Hepatic stellate cell (primary cell): ENCODE measurements at regions not wholly inside any gene's neighbourhood (a gene's known extent, or its start where the extent isn't known, plus 50 kb on each side); places are given as distances from the start of the nearest gene placed in this dataset.

Experiments
- DNase-seq: peaks from one replicate; pipeline ENCODE4 v3.0.0; 2011; ENCODE audit warnings: low spot score

DNA sequence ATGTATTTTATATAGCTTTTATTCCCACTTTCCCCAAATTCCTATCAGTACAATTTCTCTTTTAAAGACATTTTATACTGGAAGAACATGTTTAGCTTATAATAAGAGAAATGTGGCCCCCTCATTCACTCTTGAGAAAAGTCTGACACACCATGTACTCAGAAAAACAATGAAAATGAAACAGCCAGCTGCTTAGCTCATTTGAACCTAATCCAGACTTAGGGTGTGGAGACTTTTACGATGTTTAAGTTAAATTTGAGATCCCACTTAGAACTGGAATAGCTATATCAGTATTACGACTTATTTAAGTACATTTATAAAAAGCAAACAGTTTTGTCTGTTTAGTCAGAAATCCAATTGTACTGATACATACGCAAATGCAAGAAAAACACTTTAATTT is 252.3 kb upstream of the ARRDC4 start:
- DNase-seq, result no peak

DNA sequence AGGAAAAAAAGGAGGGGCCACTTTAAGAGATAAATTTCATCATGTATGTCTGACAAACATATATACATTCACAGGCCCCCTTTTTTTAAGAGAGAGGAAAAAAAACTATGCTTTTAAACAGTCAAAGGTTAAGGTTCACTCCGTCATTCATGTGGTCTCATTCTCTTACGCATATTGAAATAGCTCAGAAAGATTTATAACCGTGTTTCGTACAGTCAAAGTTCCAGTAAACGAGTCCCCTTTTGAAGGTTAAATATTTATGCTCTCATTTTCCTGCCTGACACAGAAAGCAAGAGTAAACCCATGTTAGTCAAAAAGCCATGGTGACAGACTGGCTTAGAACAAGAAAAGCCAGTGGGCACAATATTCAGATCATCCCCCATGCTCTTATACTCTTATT is 248.0 kb upstream of the ARRDC4 start:
- no peak for DNase-seq

DNA sequence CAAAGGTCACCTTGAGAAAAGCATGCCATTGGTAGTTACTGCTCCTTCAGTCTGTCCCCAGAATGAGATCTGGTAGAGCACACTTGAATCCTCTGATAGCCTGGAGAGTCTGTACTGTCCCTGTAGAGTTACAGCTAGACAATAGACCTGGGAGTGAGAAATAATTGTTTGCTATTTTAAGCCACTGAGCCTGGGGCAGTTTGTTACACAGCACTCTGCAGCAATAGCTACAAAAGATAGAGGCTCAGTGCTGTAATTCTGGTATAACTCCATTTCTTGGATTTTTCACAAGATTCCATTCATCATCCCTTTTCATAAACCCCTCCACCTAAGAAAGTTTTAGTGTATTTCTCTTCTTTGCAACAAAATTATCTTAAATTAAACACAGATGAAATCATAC is 242.7 kb upstream of the ARRDC4 start:
- no peak for DNase-seq

DNA sequence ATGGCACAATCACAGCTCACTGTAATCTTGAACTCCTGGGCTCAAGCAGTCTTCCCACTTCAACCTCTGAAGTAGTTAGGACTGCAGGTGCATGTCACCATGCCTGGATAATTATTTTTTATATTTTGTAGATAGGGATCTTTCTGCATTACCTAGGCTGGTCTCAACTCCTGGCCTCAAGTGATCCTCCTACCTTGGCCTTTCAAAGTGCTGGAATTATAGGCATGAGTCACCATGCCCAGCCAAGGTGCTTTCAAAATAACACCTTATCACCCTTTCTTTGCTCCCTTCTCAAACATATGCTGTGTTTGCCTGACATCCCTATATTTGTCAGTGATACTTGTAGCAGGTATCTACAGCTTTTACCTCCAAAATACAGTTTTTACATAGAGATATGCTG is 242.0 kb upstream of the ARRDC4 start:
- no peak for DNase-seq

DNA sequence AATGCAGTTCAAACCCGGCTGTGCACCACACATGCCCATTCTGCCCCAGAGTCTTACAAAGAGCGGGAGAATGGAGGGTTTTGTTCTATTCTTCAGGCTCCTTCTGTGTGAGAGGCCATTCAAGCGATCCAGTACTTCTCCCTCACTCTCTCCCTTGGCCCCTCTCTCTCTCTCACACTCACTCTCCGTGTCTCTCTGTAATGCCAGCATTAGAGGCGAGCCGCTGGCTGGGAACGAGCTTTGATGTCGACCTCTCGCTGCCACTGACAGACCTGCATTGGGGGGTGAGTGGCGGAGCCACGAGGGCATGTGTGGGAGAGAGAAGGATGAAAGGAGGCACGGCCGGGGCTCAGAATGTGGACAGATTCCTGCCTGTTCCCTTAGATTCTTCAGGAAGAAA is 231.7 kb upstream of the ARRDC4 start:
- DNase-seq, result no peak

DNA sequence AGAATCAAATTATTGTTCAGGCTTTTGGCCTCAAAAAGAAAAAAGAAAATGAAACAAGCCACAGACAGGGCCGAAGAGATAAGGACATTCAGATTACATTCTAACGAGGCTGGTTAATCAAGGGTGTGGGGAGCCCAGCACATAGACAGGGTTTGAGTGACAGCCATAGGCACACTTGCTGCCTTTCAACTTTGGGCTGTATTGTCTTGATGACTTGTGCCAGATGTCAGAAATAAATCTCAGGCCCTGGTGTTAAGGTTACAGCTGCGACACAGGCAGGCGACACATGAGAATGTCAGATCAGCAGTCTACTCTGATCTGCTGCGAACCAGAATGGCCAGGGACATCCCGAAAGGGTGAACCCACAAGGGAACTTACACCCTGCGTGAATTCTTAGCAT is 231.2 kb upstream of the ARRDC4 start:
- DNase-seq, result no peak

DNA sequence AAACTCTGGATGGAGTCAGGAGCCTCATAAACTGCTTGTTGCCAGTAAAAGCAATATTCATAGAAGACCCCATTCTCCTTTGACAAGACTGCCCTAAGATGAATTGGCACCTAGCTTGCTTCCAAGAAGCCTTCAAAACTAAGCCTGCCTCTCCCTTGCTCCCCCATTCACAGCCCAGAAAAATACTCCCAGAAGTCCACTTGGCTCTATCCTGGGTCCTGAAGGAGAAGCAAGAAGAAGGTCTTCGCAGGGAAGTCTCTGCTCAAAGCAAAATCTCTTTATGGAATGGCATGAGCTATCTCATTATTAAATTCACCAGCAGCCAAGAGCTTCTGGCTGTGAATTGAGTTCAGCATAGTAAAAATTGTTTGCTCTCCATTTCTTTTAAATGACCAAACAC is 230.2 kb upstream of the ARRDC4 start:
- DNase-seq, result no peak

DNA sequence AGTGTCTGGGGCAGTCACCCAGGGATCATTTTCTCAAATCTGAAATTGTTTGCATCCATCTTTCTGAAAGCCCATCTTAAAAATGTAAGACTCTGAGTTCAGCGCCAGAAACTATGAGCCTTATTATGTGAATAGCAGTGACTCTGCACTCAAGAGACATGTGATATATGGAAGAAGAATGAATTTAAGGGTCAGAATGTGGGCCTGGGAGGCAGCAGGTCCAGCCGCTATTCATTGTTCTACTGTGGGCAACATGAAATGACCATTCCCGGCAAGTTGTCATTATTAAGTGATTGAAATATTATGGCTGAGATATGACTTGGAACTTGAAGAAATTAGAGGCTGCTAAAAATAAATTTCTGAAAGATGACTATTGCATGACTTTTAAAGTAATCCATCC is 228.6 kb upstream of the ARRDC4 start:
- no peak for DNase-seq

DNA sequence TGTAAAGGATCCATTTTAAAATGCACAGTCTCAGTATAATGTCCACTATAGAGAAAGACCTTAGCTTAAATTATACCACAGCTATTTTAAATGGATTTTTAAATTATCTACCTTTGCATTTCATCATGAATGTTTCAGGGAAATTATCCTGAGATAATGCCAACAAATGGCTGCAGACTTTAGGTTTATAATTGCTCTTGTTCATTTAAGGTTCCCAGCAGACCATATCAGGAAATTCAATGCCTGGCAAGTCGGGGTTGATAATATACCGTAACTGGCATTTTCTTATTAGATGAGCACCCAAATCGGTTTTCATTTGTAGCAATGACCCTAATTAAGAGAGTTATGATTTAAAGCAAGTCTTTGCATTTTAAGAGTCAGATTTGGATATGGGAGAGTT is 227.1 kb upstream of the ARRDC4 start:
- DNase-seq, result no peak

DNA sequence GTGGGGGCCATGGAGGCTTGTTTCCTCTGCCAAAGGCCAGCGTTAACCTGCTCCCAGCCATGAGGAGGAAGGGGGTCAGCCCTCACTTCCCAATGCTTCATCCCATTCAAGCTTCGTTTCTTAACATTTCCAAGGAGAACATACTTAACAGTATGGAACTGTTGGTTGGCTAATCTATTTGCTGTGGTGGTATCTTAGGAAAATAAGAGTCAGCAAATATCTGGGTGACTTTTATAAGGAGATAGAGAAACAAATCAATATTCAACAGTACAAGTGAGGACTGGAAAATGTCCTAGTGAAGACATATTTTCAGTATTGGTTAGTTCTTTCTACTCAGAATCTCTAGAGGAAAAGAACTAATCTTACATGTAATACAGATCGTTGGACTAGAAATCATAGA is 223.8 kb upstream of the ARRDC4 start:
- no peak for DNase-seq

DNA sequence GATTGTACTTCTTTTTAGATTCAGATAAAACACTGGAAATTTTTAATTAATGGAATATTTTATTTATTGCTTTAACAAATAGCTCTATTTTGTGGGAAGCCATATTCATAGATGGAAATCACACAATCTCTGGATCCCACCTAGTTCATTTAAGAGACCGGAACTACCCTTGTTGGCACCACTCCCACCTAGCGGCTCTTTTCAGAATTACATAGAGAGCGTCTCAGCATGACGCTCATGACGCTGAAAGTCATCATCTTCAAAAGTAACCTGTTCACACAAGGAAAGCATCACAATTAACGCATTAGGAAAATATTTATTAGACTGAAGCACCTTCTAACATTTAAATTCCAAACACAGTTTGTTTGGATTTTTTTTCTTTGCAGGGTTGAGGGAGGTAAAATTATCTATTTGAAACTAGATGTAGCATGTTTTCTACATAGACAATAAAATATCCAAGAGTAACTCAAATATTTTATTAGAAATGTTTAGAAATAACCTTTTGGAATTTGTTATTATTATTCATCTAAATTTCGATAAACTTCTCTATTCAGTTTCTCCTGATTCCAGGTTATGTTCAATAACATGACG is 214.9 kb upstream of the ARRDC4 start:
- no peak for DNase-seq

DNA sequence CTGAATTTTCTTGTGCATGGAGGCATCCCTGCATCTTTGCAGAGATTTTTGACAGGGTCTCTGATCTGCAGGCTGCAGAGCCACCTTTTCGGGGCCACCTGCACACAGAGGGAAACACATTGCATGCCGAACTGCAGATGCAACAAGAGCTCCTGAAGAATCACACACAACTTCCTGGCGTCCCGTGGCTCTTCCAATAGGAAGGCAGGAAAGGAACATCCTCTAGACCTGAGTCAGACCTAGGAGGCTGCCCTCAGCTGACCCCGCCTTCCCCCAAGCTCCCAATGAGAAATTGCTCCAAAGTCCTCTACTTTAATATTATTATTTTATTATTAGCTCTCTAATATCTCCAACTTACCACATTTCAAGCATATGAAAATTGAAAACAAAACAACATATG is 213.2 kb upstream of the ARRDC4 start:
- DNase-seq, result no peak

DNA sequence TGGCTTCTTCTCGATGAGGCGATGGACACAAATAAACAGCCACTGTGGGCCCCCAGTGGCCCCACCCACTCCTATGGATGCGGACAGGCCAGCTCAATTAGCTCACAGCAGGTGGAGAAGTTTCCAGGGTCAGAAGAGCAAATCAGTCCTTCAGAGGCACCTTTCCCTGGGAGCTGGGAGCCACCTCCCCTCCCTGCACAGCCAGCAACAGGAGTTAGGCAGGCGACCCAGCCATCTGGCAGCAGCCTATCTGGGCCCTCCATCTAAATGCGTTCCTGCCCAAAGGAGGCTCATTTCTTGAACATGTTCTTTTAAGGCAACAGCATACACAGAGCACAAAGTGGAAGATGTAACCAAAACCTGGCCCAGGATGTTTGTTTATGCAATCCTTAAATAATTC is 211.9 kb upstream of the ARRDC4 start:
- no peak for DNase-seq

DNA sequence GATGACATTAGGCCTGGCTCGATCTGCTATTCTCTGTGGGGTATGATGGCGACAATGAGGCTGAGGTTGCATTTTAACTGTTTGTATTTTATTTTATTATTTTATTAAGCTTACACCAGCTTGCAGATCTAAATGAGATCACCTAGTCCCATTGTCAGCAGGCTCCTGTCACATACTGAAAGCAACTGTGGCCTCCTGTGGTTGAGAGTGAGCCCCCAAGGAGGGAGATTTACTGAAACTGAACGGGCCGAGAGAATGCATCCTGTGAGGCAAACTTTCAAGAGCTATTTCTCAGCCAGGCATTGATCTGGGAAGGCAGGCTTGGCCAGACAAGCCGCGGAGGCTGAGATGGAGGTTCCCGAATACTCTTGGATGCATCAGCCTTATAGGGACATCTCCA is 210.4 kb upstream of the ARRDC4 start:
- DNase-seq, result no peak

DNA sequence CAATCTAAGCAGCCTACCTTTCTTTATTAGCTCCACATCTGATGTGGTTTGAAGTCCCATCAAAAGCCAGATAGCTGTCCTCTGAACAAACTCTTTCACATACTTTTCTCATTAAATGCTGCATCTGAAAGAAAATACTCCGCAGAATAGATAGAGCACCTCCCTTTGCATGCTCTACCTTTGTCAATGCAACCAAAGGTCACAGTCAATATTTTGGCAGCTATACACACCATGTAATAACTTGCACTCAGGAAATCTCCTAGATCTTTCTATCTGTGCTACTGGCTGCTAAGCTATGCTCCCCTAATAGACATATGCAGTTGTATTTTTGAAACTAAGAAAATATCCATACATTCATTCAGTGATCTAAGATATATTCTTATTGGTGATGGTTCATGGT is 204.8 kb upstream of the ARRDC4 start:
- DNase-seq, result no peak

DNA sequence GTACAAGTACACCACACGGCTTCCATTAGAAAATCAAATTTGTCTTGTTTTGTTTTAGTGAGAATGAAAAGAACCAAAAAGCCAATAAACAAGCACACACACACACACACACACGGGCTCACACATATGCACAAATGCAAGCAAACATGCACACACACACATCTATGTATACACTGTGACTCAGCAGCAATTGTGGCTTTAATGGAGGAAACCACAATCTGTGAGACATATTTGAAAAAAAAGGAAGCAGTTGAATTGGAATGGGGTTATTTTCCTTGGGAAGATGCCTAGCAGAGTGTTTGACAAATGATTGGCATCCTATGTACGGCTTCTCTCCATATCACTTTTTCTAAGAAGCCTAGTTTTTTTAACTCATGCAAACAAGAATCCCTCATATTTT is 201.1 kb upstream of the ARRDC4 start:
- no peak for DNase-seq

DNA sequence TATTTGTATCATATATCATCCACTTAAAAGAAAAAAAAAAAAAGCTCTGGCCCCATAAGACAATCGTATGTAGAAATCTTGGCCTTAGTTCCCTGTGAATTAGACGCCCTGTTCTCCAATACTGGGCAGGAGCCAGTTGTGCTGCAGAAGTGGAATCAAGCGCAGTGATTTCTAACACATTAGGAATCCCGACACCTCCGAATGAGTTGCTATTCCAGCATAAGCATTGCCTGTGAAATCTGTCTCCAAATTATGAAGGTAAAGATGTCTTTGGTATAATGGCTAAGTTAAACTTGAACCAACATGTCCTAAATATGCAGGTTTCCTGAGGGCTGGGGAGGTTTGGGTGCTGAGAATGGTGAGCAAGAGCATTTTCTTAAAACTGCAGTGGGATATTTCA is 199.4 kb upstream of the ARRDC4 start:
- no peak for DNase-seq

DNA sequence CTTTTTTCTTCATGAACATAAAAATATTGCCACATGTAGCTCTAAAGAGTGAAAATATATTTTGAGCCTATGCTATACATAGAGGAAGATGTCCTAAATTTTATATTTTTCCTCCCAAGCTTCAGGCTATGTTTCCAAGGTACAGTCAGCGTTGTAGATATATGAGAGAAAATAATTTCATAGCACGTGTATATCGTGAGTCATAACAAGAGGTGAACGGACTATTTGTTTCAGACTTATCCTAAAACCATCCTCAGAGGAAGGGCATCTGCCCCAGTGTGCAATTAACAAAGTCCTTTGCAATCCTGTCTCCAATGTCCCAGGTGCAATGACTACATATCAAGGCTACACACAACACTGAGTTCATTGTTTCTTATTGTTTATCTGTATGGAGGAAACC is 177.3 kb upstream of the ARRDC4 start:
- no peak for DNase-seq

DNA sequence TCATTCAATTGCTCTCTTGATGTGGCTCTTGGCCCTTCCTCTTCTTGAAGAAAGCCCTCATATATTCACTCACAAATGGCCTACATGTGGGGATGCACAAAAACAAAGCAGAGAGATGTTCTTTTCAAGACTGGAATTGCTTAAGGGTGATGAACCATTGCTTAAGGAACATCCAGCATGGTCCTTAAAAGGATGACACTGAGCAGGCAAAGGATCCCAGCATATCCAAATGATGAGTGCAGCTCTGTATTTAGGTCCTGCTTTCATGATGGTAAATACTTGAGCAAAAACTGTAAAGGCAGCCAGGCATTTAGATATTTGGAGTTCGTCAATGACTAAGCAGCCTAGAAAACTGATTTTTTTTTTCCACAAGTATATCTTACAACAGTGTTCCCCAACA is 173.8 kb upstream of the ARRDC4 start:
- no peak for DNase-seq

DNA sequence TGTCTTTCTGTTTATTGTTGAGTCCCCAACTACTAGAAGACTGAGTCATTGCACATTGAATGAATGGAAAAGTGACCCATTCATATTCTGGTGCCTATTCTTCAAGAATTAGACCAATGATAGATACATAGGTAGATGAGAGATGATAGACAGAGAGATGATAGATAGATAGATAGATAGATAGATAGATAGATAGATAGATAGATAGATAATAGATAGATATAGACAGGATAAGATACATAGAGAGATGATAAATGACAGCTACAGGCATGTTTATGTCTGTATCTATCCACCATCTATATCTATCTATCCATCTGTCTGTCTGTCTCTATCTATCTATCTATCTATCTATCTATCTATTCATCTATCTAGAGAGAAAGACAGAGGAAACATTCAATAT is 170.3 kb upstream of the ARRDC4 start:
- no peak for DNase-seq

DNA sequence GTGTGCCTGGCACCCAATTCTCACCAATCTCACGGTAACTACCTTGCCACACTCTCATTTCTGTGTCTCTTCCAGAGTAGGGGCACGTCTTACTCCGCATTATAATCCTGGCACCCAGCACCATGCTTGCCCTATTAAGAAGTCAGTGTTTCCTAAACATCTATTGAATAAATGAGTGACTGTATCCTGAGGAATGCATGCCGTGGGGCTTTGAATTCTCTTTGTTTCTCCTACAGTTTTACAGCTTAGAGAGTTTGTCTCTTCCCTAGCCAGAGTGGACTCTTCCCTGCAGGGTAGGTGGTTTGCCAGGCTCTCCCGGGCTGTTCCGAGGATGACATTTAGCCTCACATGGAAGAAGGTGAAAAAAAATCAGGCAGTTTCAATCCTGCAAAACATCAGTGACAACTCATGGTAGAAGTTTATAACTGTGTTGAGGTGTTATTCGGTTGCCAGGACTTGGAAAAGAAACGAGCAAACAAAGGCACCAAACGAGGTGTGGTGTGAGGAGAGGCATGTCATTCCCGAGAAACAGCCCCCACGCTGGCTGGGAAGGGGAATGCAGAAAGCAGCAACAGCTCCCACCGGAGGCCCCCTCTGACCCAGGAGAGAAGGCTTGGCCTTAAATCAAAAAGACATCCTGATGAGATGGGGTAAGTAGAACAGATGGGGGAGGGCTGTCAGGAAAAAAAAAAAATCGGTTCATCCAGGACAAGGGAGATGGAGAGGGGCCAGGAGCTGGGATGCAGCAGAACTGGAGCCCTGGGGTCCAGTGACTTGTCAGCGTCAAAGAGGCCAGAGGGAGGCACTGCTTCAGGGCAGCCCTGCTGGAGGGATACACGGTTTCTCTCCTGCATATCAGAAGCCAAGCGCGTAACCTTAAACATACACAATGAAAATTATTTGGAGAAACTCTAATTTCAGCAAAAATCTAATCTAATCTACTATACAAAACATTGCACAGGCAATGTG is 168.4 kb upstream of the ARRDC4 start:
- no peak for DNase-seq

DNA sequence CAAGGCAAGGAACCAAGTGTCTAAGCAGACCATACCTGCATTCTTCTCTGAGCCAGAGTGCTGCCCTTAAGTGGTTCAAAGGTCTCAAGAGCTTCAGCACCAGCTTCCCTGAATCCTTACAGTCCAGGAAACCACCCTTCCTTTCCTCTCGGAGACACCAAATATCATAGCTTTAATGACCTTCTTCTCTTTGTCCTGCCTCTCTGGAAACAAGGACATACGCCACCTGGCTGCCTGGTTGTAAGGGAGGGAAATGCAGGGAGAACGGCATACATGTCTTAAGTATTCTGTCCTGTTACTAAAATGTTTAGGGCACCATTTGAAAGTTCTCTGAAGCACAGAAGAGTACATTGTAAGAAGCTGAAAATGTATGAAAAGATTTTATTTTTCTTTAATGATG is 155.6 kb upstream of the ARRDC4 start:
- DNase-seq, result no peak

DNA sequence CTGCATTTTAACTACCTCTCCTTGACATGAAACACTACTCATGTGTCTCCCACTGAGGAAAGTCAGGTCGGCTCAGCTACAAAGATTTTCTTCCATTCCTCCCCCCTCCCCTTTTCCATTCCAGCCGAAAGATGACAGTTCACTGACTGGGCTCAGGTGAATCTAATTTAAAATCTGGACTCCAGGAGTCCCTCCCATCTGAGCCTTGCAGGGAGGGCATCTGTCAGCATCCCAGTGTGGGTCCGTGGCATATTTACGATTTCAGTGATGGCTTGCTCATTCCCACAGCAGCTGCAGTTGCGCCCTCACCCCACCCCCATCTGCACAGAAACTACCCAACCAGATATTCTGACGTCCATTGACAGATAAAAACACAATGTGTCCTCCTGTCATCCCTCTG is 153.7 kb upstream of the ARRDC4 start:
- DNase-seq, result no peak

DNA sequence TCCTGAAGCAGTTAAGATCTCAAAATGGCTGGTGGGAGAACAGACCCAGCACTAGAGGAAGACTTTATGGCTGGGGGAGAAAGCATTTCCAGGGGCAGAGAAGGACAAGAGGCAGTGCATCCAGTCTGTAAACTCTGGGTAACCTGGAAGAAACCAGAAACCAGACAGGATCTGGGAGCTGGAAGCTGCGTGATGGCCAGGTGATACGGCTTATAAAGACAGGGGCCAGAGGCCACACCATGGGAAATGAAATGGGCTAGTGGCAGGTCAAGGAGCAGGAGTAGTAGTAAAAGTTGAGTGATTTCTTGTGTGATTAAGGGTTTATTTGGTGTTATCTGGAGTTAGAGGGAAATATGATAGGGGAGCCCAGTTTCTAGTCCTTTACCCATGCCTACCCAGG is 144.7 kb upstream of the ARRDC4 start:
- no peak for DNase-seq
